Nephron progenitor cell (in vitro differentiated cells): ENCODE measurements at regions not wholly inside any gene's neighbourhood (a gene's known extent, or its start where the extent isn't known, plus 50 kb on each side); places are given as distances from the start of the nearest gene placed in this dataset.
"Not testable (repeated sequence)": the region's sequence is repeated elsewhere in the genome, so short reads cannot be mapped to it uniquely, and the experiment has no call there.

Experiments used
- DNase-seq: peaks from one replicate; pipeline ENCODE4 v3.0.0; 2021
- H3K27ac Mint-ChIP-seq: 2 replicates; pipeline ENCODE4 v1.8.0; 2021; ENCODE audit warnings: mild to moderate bottlenecking, moderate library complexity, mixed read lengths
- H3K27me3 Mint-ChIP-seq: 2 replicates; pipeline ENCODE4 v1.8.0; 2021; ENCODE audit warnings: mild to moderate bottlenecking, low read depth, mixed read lengths; ENCODE audit not compliant: poor library complexity
- H3K36me3 Mint-ChIP-seq: 2 replicates; pipeline ENCODE4 v1.8.0; 2021; ENCODE audit warnings: low read depth, mixed read lengths
- H3K4me1 Mint-ChIP-seq: 2 replicates; pipeline ENCODE4 v1.8.0; 2021; ENCODE audit warnings: mixed read lengths
- H3K4me3 Mint-ChIP-seq: 2 replicates; pipeline ENCODE4 v1.8.0; 2021; ENCODE audit warnings: mild to moderate bottlenecking, moderate library complexity, mixed read lengths
- H3K9me3 Mint-ChIP-seq: 2 replicates; pipeline ENCODE4 v1.8.0; 2021; ENCODE audit warnings: mild to moderate bottlenecking, moderate library complexity, mixed read lengths
- CTCF ChIP-seq: fragments of 200-600 bp; sonication (generic); IDR thresholded peaks from 2 replicates; pipeline ENCODE4 v1.5.0; 2021; ENCODE audit warnings: antibody characterized with exemption

GRCh38 chr2:17362956-17363355 is 155.3 kb downstream of the RAD51AP2 start:
- no peaks in the 10 kb centered on the region for H3K4me1 Mint-ChIP-seq
- peaks cover 20% of the 10 kb centered on the region for H3K9me3 Mint-ChIP-seq
- H3K27ac Mint-ChIP-seq: no peak overlapping the region
- TF ChIP-seq CTCF: no peak
- H3K27me3 Mint-ChIP-seq: peaks cover 3% of the 10 kb centered on the region
- no peaks in the 10 kb centered on the region for H3K36me3 Mint-ChIP-seq
- H3K4me3 Mint-ChIP-seq: no peak overlapping the region
- DNase-seq: no peak

GRCh38 chr2:17355608-17356329 is 162.5 kb downstream of the RAD51AP2 start:
- no peak for DNase-seq
- Mint-ChIP-seq H3K36me3 (no peaks in the 10 kb centered on the region), H3K4me3 (no peak overlapping the region), H3K4me1 (no peaks in the 10 kb centered on the region), H3K27ac (no peak overlapping the region), H3K9me3 (peaks cover 14% of the 10 kb centered on the region), H3K27me3 (no peaks in the 10 kb centered on the region)
- TF ChIP-seq CTCF: no peak

GRCh38 chr2:17353263-17353662 is 165.0 kb downstream of the RAD51AP2 start:
- H3K4me3 Mint-ChIP-seq: no peak overlapping the region
- no peak for TF ChIP-seq CTCF
- H3K27me3 Mint-ChIP-seq: no peaks in the 10 kb centered on the region
- H3K9me3 Mint-ChIP-seq: peaks cover 7% of the 10 kb centered on the region
- no peaks in the 10 kb centered on the region for H3K4me1 Mint-ChIP-seq
- no peaks in the 10 kb centered on the region for H3K36me3 Mint-ChIP-seq
- no peak for DNase-seq
- H3K27ac Mint-ChIP-seq: no peak overlapping the region

- H3K4me3 Mint-ChIP-seq, H3K9me3 Mint-ChIP-seq, H3K27me3 Mint-ChIP-seq, H3K27ac Mint-ChIP-seq, H3K36me3 Mint-ChIP-seq, H3K4me1 Mint-ChIP-seq, DNase-seq: not testable (repeated sequence)
Measured at GRCh38 chr2:17342692-17343091, 175.5 kb downstream of the RAD51AP2 start.

GRCh38 chr2:17337507-17337906 is 180.7 kb downstream of the RAD51AP2 start:
- Mint-ChIP-seq H3K27me3 (peaks cover 6% of the 10 kb centered on the region), H3K4me1 (peaks cover 10% of the 10 kb centered on the region), H3K4me3 (no peak overlapping the region)

GRCh38 chr2:17336458-17336857 is 181.8 kb downstream of the RAD51AP2 start:
- H3K9me3 Mint-ChIP-seq: peaks cover 4% of the 10 kb centered on the region
- no peak for TF ChIP-seq CTCF
- H3K36me3 Mint-ChIP-seq: no peaks in the 10 kb centered on the region
- no peak overlapping the region for H3K4me3 Mint-ChIP-seq
- peaks cover 10% of the 10 kb centered on the region for H3K4me1 Mint-ChIP-seq
- no peak overlapping the region for H3K27ac Mint-ChIP-seq
- peaks cover 9% of the 10 kb centered on the region for H3K27me3 Mint-ChIP-seq
- DNase-seq: no peak

More at GRCh38 chr2:17337507-17337906, 180.7 kb downstream of the RAD51AP2 start:
- Mint-ChIP-seq H3K9me3 (peaks cover 4% of the 10 kb centered on the region), H3K27ac (no peak overlapping the region), H3K36me3 (no peaks in the 10 kb centered on the region)
- no peak for TF ChIP-seq CTCF
- DNase-seq: no peak
